ENCODE measurements at regions not wholly inside any gene's neighbourhood (a gene's known extent, or its start where the extent isn't known, plus 50 kb on each side); places are given as distances from the start of the nearest gene placed in this dataset.
"Not testable (repeated sequence)": the region's sequence is repeated elsewhere in the genome, so short reads cannot be mapped to it uniquely, and the experiment has no call there.

GRCh38 chr5:12578803-12579202 lies 674.6 kb upstream of the CTNND2 start:
- not testable (repeated sequence) for DNase-seq (ENCODE audit: low read depth)

GRCh38 chr5:12576953-12577352 lies 672.7 kb upstream of the CTNND2 start:
- not testable (repeated sequence) for DNase-seq (ENCODE audit: low read depth)

- not testable (repeated sequence) for DNase-seq (ENCODE audit: low read depth)
Observed at GRCh38 chr5:12574298-12575093, 670.2 kb upstream of the CTNND2 start.

- not testable (repeated sequence) for DNase-seq (ENCODE audit: low read depth)
Observed at GRCh38 chr5:12573916-12574297, 669.7 kb upstream of the CTNND2 start.

- no peak for DNase-seq (ENCODE audit: low read depth)
Observed at GRCh38 chr5:12570688-12571087, 666.4 kb upstream of the CTNND2 start.

GRCh38 chr5:12566441-12566840 lies 662.2 kb upstream of the CTNND2 start:
- DNase-seq (ENCODE audit: low read depth), result no peak

GRCh38 chr5:12557012-12557411 lies 652.8 kb upstream of the CTNND2 start:
- no peak for DNase-seq (ENCODE audit: low read depth)

- DNase-seq (ENCODE audit: low read depth), result no peak
Observed at GRCh38 chr5:12526113-12526512, 621.9 kb upstream of the CTNND2 start.

- no peak for DNase-seq (ENCODE audit: low read depth)
Observed at GRCh38 chr5:12522116-12522515, 617.9 kb upstream of the CTNND2 start.

- DNase-seq (ENCODE audit: low read depth), result not testable (repeated sequence)
Observed at GRCh38 chr5:12504983-12505382, 600.7 kb upstream of the CTNND2 start.

GRCh38 chr5:12488161-12488560 lies 583.9 kb upstream of the CTNND2 start:
- no peak for DNase-seq (ENCODE audit: low read depth)

- no peak for DNase-seq (ENCODE audit: low read depth)
Observed at GRCh38 chr5:12480487-12480886, 576.2 kb upstream of the CTNND2 start.

GRCh38 chr5:12477554-12477953 lies 573.3 kb upstream of the CTNND2 start:
- no peak for DNase-seq (ENCODE audit: low read depth)

GRCh38 chr5:12467799-12468198 lies 563.6 kb upstream of the CTNND2 start:
- no peak for DNase-seq (ENCODE audit: low read depth)

GRCh38 chr5:12460493-12461261 lies 556.4 kb upstream of the CTNND2 start:
- no peak for DNase-seq (ENCODE audit: low read depth)

GRCh38 chr5:12459326-12459725 lies 555.1 kb upstream of the CTNND2 start:
- DNase-seq (ENCODE audit: low read depth), result no peak

GRCh38 chr5:12419075-12419474 lies 514.8 kb upstream of the CTNND2 start:
- DNase-seq (ENCODE audit: low read depth), result no peak

- DNase-seq (ENCODE audit: low read depth), result no peak
Observed at GRCh38 chr5:12413585-12413984, 509.3 kb upstream of the CTNND2 start.

- DNase-seq (ENCODE audit: low read depth), result no peak
Observed at GRCh38 chr5:12413075-12413474, 508.8 kb upstream of the CTNND2 start.

- DNase-seq (ENCODE audit: low read depth), result no peak
Observed at GRCh38 chr5:12399868-12400267, 495.6 kb upstream of the CTNND2 start.

- no peak for DNase-seq (ENCODE audit: low read depth)
Observed at GRCh38 chr5:12392246-12392645, 488.0 kb upstream of the CTNND2 start.

GRCh38 chr5:12385095-12385494 lies 480.8 kb upstream of the CTNND2 start:
- no peak for DNase-seq (ENCODE audit: low read depth)

- no peak for DNase-seq (ENCODE audit: low read depth)
Observed at GRCh38 chr5:12384005-12384404, 479.8 kb upstream of the CTNND2 start.
